HepG2 (cell line): ENCODE measurements at regions not wholly inside any gene's neighbourhood (a gene's known extent, or its start where the extent isn't known, plus 50 kb on each side); places are given as distances from the start of the nearest gene placed in this dataset.

Experiments used
- FOXK1 ChIP-seq: sonication (generic); formaldehyde crosslinking; IDR thresholded peaks from 2 replicates; pipeline ENCODE4 v1.4.0; 2020; ENCODE audit warnings: low read depth, missing genetic modification reagents, borderline replicate concordance
- ZNF207 ChIP-seq: fragments of 450-650 bp; IDR thresholded peaks from 2 replicates; pipeline ENCODE4 v1.6.1; 2016; ENCODE audit warnings: antibody characterized with exemption, borderline replicate concordance
- ZNF788 ChIP-seq: sonication (generic); formaldehyde crosslinking; IDR thresholded peaks from 2 replicates; pipeline ENCODE4 v1.5.0; 2020; ENCODE audit warnings: mild to moderate bottlenecking, missing genetic modification reagents, borderline replicate concordance
- TF ChIP-seq, protein P1 (sequence below): sonication (generic); formaldehyde crosslinking; IDR thresholded peaks from 2 replicates; pipeline ENCODE4 v1.4.0; 2020; ENCODE audit warnings: missing genetic modification reagents
- TF ChIP-seq, protein P2 (sequence below): sonication (generic); formaldehyde crosslinking; IDR thresholded peaks from 2 replicates; pipeline ENCODE4 v1.5.0; 2020; ENCODE audit warnings: missing genetic modification reagents

DNA sequence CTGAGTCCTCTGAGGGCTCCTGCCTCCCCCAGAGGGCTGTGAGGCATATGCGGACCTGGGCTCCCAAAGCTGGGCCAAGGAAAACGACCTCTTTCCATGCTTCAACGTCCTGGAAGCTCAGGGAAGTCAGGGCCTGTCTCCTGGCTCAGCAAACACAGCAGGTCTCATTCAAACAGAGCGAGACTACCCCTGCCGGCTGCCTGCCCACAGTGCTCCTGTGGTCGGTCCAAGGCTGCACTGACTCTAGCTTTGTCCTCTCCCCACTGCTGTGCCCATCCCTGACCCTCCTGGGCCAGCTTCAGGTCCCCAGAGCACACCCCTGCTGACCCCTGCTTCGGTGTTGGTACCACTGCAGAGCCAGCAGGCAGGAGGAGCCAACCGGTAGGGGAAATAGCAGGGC, 79.6 kb downstream of the PDCL3 start:
- TF ChIP-seq, protein P1, sequence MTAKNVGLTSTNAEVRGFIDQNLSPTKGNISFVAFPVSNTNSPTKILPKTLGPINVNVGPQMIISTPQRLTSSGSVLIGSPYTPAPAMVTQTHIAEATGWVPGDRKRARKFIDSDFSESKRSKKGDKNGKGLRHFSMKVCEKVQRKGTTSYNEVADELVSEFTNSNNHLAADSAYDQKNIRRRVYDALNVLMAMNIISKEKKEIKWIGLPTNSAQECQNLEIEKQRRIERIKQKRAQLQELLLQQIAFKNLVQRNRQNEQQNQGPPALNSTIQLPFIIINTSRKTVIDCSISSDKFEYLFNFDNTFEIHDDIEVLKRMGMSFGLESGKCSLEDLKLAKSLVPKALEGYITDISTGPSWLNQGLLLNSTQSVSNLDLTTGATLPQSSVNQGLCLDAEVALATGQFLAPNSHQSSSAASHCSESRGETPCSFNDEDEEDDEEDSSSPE (CRISPR knock-in tag) = no peak
- TF ChIP-seq ZNF207 = no peak
- no peak for TF ChIP-seq ZNF788 (CRISPR knock-in tag)
- TF ChIP-seq, protein P2, sequence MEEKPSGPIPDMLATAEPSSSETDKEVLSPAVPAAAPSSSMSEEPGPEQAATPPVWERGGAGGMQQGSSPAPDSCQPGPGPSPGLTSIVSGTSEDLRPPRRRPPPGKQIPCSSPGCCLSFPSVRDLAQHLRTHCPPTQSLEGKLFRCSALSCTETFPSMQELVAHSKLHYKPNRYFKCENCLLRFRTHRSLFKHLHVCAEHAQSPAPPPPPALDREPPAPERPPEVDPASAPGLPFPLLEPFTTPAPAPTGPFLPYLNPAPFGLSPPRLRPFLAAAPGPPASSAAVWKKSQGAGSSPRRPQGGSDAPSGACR (CRISPR knock-in tag) = no peak
- no peak for TF ChIP-seq FOXK1
